ENCODE measurements at regions not wholly inside any gene's neighbourhood (a gene's known extent, or its start where the extent isn't known, plus 50 kb on each side); places are given as distances from the start of the nearest gene placed in this dataset.

- TF ChIP-seq CTCF (IDR thresholded peaks at IDR 0.05; ENCODE audit: borderline replicate concordance, extremely low read depth, low read length, poor library complexity, severe bottlenecking) (no peak), EZH2 (IDR thresholded peaks at IDR 0.05; ENCODE audit: borderline replicate concordance, low read depth, low read length, severe bottlenecking) (no peak)
Measured at GRCh38 chr6:33863084-33863483, 59.3 kb upstream of the MLN start.

Measured in DND-41 (cell line).